H1 (cell line): ENCODE measurements at regions not wholly inside any gene's neighbourhood (a gene's known extent, or its start where the extent isn't known, plus 50 kb on each side); places are given as distances from the start of the nearest gene placed in this dataset.

Experiments used
- BACH1 ChIP-seq: IDR thresholded peaks from 2 replicates; pipeline ENCODE4 v1.6.1; 2012; ENCODE audit warnings: low read length, improper control_type of control experiment
- CHD1 ChIP-seq: IDR thresholded peaks from 2 replicates; pipeline ENCODE4 v1.6.1; 2012; ENCODE audit warnings: low read depth, low read length, improper control_type of control experiment
- JUND ChIP-seq: IDR thresholded peaks from 2 replicates; pipeline ENCODE4 v1.6.1; 2011; ENCODE audit warnings: mild to moderate bottlenecking, improper control_type of control experiment, low read length
- KDM4A ChIP-seq: IDR thresholded peaks from one replicate; pipeline ENCODE4 v1.7.1; 2012; ENCODE audit warnings: low read depth, mild to moderate bottlenecking, moderate library complexity, low read length, inconsistent platforms; ENCODE audit not compliant: severe bottlenecking
- POU5F1 ChIP-seq: IDR thresholded peaks from 2 replicates; pipeline ENCODE4 v1.6.1; 2011; ENCODE audit warnings: low read depth, mild to moderate bottlenecking, low read length, moderate library complexity
- ZNF274 ChIP-seq: IDR thresholded peaks from 2 replicates; pipeline ENCODE4 v1.7.0; 2012; ENCODE audit warnings: low read length, borderline replicate concordance; ENCODE audit errors: extremely low read depth

DNA sequence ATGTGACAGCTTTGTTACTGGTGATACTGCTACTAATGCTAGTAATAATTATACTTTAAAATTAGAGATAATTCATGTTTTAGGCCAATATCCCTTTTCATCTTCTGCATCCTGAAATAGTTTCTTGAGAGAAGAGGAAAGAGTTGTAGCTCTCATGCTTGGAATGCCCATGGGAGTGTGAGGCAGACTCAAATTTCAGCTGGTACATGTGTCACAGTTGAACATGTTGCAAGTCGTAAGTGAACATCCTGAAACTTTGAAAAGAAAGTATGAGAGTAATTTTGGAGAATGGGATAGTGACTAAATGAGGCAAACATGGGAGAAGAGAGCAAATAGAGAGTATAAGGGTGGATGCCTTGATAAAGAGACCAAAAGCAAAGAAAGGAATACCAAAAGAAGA lies 168.0 kb downstream of the TMTC3 start (continued):
- no peak for TF ChIP-seq KDM4A
- no peak for TF ChIP-seq ZNF274
- TF ChIP-seq POU5F1 = no peak
- TF ChIP-seq JUND = no peak
- no peak for TF ChIP-seq BACH1
- TF ChIP-seq CHD1 = no peak
